Hippocampal formation (tissue), 2 donors: ENCODE measurements at regions not wholly inside any gene's neighbourhood (a gene's known extent, or its start where the extent isn't known, plus 50 kb on each side); places are given as distances from the start of the nearest gene placed in this dataset.
"Not testable (repeated sequence)": the region's sequence is repeated elsewhere in the genome, so short reads cannot be mapped to it uniquely, and the experiment has no call there.

Experiments
- DNase-seq, 2 donors: peaks; one replicate each; lab custom pipeline; 2025; lab: John Stamatoyannopoulos, UW

GRCh38 chr4:95898226-95898625 is 58.3 kb downstream of the PDHA2 start:
- no peak for DNase-seq

- no peak for DNase-seq
Observed at GRCh38 chr4:95909211-95909610, 69.3 kb downstream of the PDHA2 start.

- no peak for DNase-seq
Observed at GRCh38 chr4:95910749-95911148, 70.9 kb downstream of the PDHA2 start.

- DNase-seq: no peak
Observed at GRCh38 chr4:95921470-95921869, 81.6 kb downstream of the PDHA2 start.

- DNase-seq: no peak
Observed at GRCh38 chr4:95929448-95930064, 89.7 kb downstream of the PDHA2 start.

GRCh38 chr4:95939141-95939540 is 99.2 kb downstream of the PDHA2 start:
- DNase-seq: no peak

- no peak for DNase-seq
Observed at GRCh38 chr4:95949136-95949765, 109.4 kb downstream of the PDHA2 start.

- no peak for DNase-seq
Observed at GRCh38 chr4:95949808-95950207, 109.9 kb downstream of the PDHA2 start.

GRCh38 chr4:95952538-95952937 is 112.6 kb downstream of the PDHA2 start:
- not testable (repeated sequence) for DNase-seq

- no peak for DNase-seq
Observed at GRCh38 chr4:95956094-95956493, 116.2 kb downstream of the PDHA2 start.

GRCh38 chr4:95957054-95957453 is 117.2 kb downstream of the PDHA2 start:
- DNase-seq: no peak

GRCh38 chr4:95957759-95958158 is 117.9 kb downstream of the PDHA2 start:
- no peak for DNase-seq

- no peak for DNase-seq
Observed at GRCh38 chr4:95959182-95959581, 119.3 kb downstream of the PDHA2 start.

GRCh38 chr4:95959633-95960032 is 119.7 kb downstream of the PDHA2 start:
- DNase-seq: no peak

- DNase-seq: no peak
Observed at GRCh38 chr4:95963456-95963855, 123.6 kb downstream of the PDHA2 start.

- no peak for DNase-seq
Observed at GRCh38 chr4:95979961-95980876, 140.3 kb downstream of the PDHA2 start.

- DNase-seq: no peak
Observed at GRCh38 chr4:95980877-95981360, 141.0 kb downstream of the PDHA2 start.

GRCh38 chr4:95981591-95981990 is 141.7 kb downstream of the PDHA2 start:
- no peak for DNase-seq

GRCh38 chr4:95982516-95982915 is 142.6 kb downstream of the PDHA2 start:
- no peak for DNase-seq

GRCh38 chr4:95984081-95984480 is 144.2 kb downstream of the PDHA2 start:
- no peak for DNase-seq

GRCh38 chr4:95985051-95985450 is 145.2 kb downstream of the PDHA2 start:
- no peak for DNase-seq

GRCh38 chr4:95985791-95986550 is 146.1 kb downstream of the PDHA2 start:
- no peak for DNase-seq
